Stomach (tissue), 8 donors: ENCODE measurements at regions not wholly inside any gene's neighbourhood (a gene's known extent, or its start where the extent isn't known, plus 50 kb on each side); places are given as distances from the start of the nearest gene placed in this dataset.

Source experiments
- DNase-seq, 2 donors: peaks; one replicate each; pipeline versions ENCODE4 v3.0.0 to v3.0.0-alpha.2; 2013 to 2019
- H3K27ac ChIP-seq, 5 donors: fragments of 200-600 bp in 4 of 5; sonication (generic) in 4 of 5; one replicate each; pipeline ENCODE4 v1.5.1; 2013 to 2019; ENCODE audit warnings: mild to moderate bottlenecking in 1 of 5, moderate library complexity in 1 of 5
- H3K27me3 ChIP-seq, 3 donors: fragments of 200-600 bp; sonication (generic); one replicate each; pipeline ENCODE4 v1.5.1; 2017 to 2019; ENCODE audit warnings: mixed run types in 1 of 3
- H3K36me3 ChIP-seq, 4 donors: fragments of 200-600 bp; sonication (generic); 1 replicate in 3 of 4; 2 replicates in 1 of 4; pipeline ENCODE4 v1.5.1; 2016 to 2019
- H3K4me1 ChIP-seq, 4 donors: fragments of 200-600 bp; sonication (generic); one replicate each; pipeline ENCODE4 v1.5.1; 2016 to 2019
- H3K4me3 ChIP-seq, 4 donors: fragments of 200-600 bp; sonication (generic) in 3 of 4; one replicate each; pipeline ENCODE4 v1.5.1; 2016 to 2019; ENCODE audit warnings: mild to moderate bottlenecking in 1 of 4
- H3K9me3 ChIP-seq, 4 donors: fragments of 200-600 bp; sonication (generic); one replicate each; pipeline ENCODE4 v1.5.1; 2016 to 2019
- CTCF ChIP-seq, 7 experiments: fragments of 450-650 bp in 4 of 7; fragments of 200-600 bp in 3 of 7; sonication (generic) in 3 of 7; IDR thresholded peaks; one replicate each; pipeline ENCODE4 v1.5.1; 2016 to 2019; ENCODE audit warnings: antibody characterized with exemption in 7 of 7, control low read depth in 2 of 7, mild to moderate bottlenecking in 1 of 7
- EP300 ChIP-seq: sonication (generic); formaldehyde crosslinking; IDR thresholded peaks from one replicate; pipeline ENCODE4 v1.6.1; 2017; ENCODE audit warnings: antibody characterized with exemption
- POLR2A ChIP-seq, 4 donors: fragments of 450-650 bp; IDR thresholded peaks; one replicate each; pipeline ENCODE4 v1.6.1; 2016; ENCODE audit warnings: antibody characterized with exemption in 4 of 4, control low read depth in 2 of 4, mild to moderate bottlenecking in 1 of 4, moderate library complexity in 1 of 4
- POLR2AphosphoS5 ChIP-seq, 3 donors: sonication (generic); formaldehyde crosslinking; IDR thresholded peaks; one replicate each; pipeline ENCODE4 v1.6.1; 2016; ENCODE audit warnings: antibody characterized with exemption in 3 of 3
- WGBS, 5 donors: extraction: QIAGEN DNeasy Blood & Tissue Kit in 3 of 5; methylation state at CpG; one replicate each; pipeline versions ENCODE4 v1.1.5 to v1.1.7; 2013 to 2018; 5-methylcytosine and 5-hydroxymethylcytosine counted together
- intact Hi-C: fragments of 100-400 bp; cut with DNase I; formaldehyde crosslinking; loops from one replicate; pipeline ENCODE4 v1.15.1; 2023; ENCODE audit warnings: low total_unique reads
- donor health status: healthy with polysubstance abuse.
- donor health status: Bipolar disorder and iron deficiency.
- donor health status: healthy.

GRCh38 chr14:87443039-87443438 lies 549.9 kb downstream of the GALC start:
- intact Hi-C loops, result no loop called here
- Histone ChIP-seq H3K4me3 (no peak overlapping the region), H3K9me3 (no peaks in the 10 kb centered on the region), H3K27ac (no peak overlapping the region), H3K36me3 (no peaks in the 10 kb centered on the region), H3K4me1 (no peaks in the 10 kb centered on the region), H3K27me3 (no peaks in the 10 kb centered on the region)
- WGBS, 5 donors, result 84 to 96% (median 92%) methylated on average over 1 of the region's 1 CpG
- DNase-seq, result no peak
- TF ChIP-seq POLR2A (IDR thresholded peaks at IDR 0.05) (no peak), CTCF (IDR thresholded peaks at IDR 0.05) (no peak), EP300 (no peak), POLR2AphosphoS5 (IDR thresholded peaks at IDR 0.05) (no peak)

- no peaks in the 10 kb centered on the region for H3K4me1 ChIP-seq
- no peak overlapping the region for H3K27ac ChIP-seq
- DNase-seq, result no peak
- H3K27me3 ChIP-seq, result no peaks in the 10 kb centered on the region
- H3K9me3 ChIP-seq, result no peaks in the 10 kb centered on the region
- no peak for TF ChIP-seq POLR2AphosphoS5 (IDR thresholded peaks at IDR 0.05)
- TF ChIP-seq CTCF (IDR thresholded peaks at IDR 0.05), result no peak
- TF ChIP-seq POLR2A (IDR thresholded peaks at IDR 0.05), result no peak
- no peak for TF ChIP-seq EP300
- no peaks in the 10 kb centered on the region for H3K36me3 ChIP-seq
- no peak overlapping the region for H3K4me3 ChIP-seq
- 61 to 74% (median 67%) methylated on average over 2 of the region's 2 CpGs for WGBS, 5 donors
- intact Hi-C loops, result no loop called here
Observed at GRCh38 chr14:87437158-87437557, 555.8 kb downstream of the GALC start.

GRCh38 chr14:87434680-87435079 lies 558.3 kb downstream of the GALC start:
- intact Hi-C loops, result no loop called here
- WGBS, 5 donors, result 49 to 63% (median 53%) methylated on average over 1 of the region's 1 CpG
- H3K27me3 ChIP-seq, result no peaks in the 10 kb centered on the region
- DNase-seq, result no peak
- H3K27ac ChIP-seq, result no peak overlapping the region
- TF ChIP-seq CTCF (IDR thresholded peaks at IDR 0.05), result no peak
- TF ChIP-seq POLR2AphosphoS5 (IDR thresholded peaks at IDR 0.05), result no peak
- no peak for TF ChIP-seq EP300
- TF ChIP-seq POLR2A (IDR thresholded peaks at IDR 0.05), result no peak
- no peaks in the 10 kb centered on the region for H3K36me3 ChIP-seq
- H3K4me3 ChIP-seq, result no peak overlapping the region
- no peaks in the 10 kb centered on the region for H3K4me1 ChIP-seq
- peaks cover 0 to 8% (median 0%) of the 10 kb centered on the region in 4 donors for H3K9me3 ChIP-seq

GRCh38 chr14:87434011-87434410 lies 559.0 kb downstream of the GALC start:
- TF ChIP-seq POLR2AphosphoS5 (IDR thresholded peaks at IDR 0.05) (no peak), EP300 (no peak), CTCF (IDR thresholded peaks at IDR 0.05) (no peak), POLR2A (IDR thresholded peaks at IDR 0.05) (no peak)
- no peaks in the 10 kb centered on the region for H3K27me3 ChIP-seq
- H3K4me3 ChIP-seq, result no peak overlapping the region
- H3K27ac ChIP-seq, result no peak overlapping the region
- H3K4me1 ChIP-seq, result no peaks in the 10 kb centered on the region
- intact Hi-C loops, result no loop called here
- H3K36me3 ChIP-seq, result no peaks in the 10 kb centered on the region
- peaks cover 0 to 8% (median 0%) of the 10 kb centered on the region in 4 donors for H3K9me3 ChIP-seq
- DNase-seq, result no peak
- WGBS, 5 donors, result 59 to 65% (median 61%) methylated on average over 1 of the region's 1 CpG
